ENCODE measurements at regions not wholly inside any gene's neighbourhood (a gene's known extent, or its start where the extent isn't known, plus 50 kb on each side); places are given as distances from the start of the nearest gene placed in this dataset.
"Not testable (repeated sequence)": the region's sequence is repeated elsewhere in the genome, so short reads cannot be mapped to it uniquely, and the experiment has no call there.

GRCh38 chr14:83632375-83632774 lies 1897.6 kb upstream of the FLRT2 start:
- DNase-seq: no peak

- DNase-seq: no peak
These were observed 1891.0 kb upstream of the FLRT2 start for GRCh38 chr14:83638748-83639504.

- not testable (repeated sequence) for DNase-seq
These were observed 1890.5 kb upstream of the FLRT2 start for GRCh38 chr14:83639505-83639875.

GRCh38 chr14:83646228-83646627 lies 1883.7 kb upstream of the FLRT2 start:
- DNase-seq: no peak

- DNase-seq: no peak
These were observed 1869.3 kb upstream of the FLRT2 start for GRCh38 chr14:83660597-83660996.

- no peak for DNase-seq
These were observed 1865.6 kb upstream of the FLRT2 start for GRCh38 chr14:83664389-83664788.

- DNase-seq: no peak
These were observed 1840.7 kb upstream of the FLRT2 start for GRCh38 chr14:83689265-83689664.

GRCh38 chr14:83697099-83697498 lies 1832.8 kb upstream of the FLRT2 start:
- DNase-seq: no peak

- no peak for DNase-seq
These were observed 1827.3 kb upstream of the FLRT2 start for GRCh38 chr14:83702619-83703018.

GRCh38 chr14:83706231-83706954 lies 1823.6 kb upstream of the FLRT2 start:
- DNase-seq: no peak

- no peak for DNase-seq
These were observed 1822.9 kb upstream of the FLRT2 start for GRCh38 chr14:83707056-83707455.

- DNase-seq: no peak
These were observed 1820.8 kb upstream of the FLRT2 start for GRCh38 chr14:83709116-83709515.

- no peak for DNase-seq
These were observed 1818.9 kb upstream of the FLRT2 start for GRCh38 chr14:83711046-83711445.

- DNase-seq: no peak
These were observed 1817.4 kb upstream of the FLRT2 start for GRCh38 chr14:83712418-83713129.

GRCh38 chr14:83713732-83714131 lies 1816.2 kb upstream of the FLRT2 start:
- no peak for DNase-seq

GRCh38 chr14:83714151-83714550 lies 1815.8 kb upstream of the FLRT2 start:
- DNase-seq: no peak

- not testable (repeated sequence) for DNase-seq
These were observed 1810.5 kb upstream of the FLRT2 start for GRCh38 chr14:83719435-83719834.

- no peak for DNase-seq
These were observed 1796.3 kb upstream of the FLRT2 start for GRCh38 chr14:83733670-83734069.

GRCh38 chr14:83734431-83734830 lies 1795.5 kb upstream of the FLRT2 start:
- DNase-seq: no peak

- DNase-seq: no peak
These were observed 1788.7 kb upstream of the FLRT2 start for GRCh38 chr14:83741269-83741668.

GRCh38 chr14:83744224-83744623 lies 1785.7 kb upstream of the FLRT2 start:
- DNase-seq: no peak

GRCh38 chr14:83744891-83745290 lies 1785.1 kb upstream of the FLRT2 start:
- no peak for DNase-seq

GRCh38 chr14:83746336-83746735 lies 1783.6 kb upstream of the FLRT2 start:
- no peak for DNase-seq

GRCh38 chr14:83757916-83758315 lies 1772.0 kb upstream of the FLRT2 start:
- DNase-seq: no peak

Data from activated gamma-delta T cell (primary cell).